Liver (tissue), 8 donors: ENCODE measurements at regions not wholly inside any gene's neighbourhood (a gene's known extent, or its start where the extent isn't known, plus 50 kb on each side); places are given as distances from the start of the nearest gene placed in this dataset.

Experiments
- DNase-seq: peaks from one replicate; pipeline ENCODE4 v3.0.0-alpha.2; 2017; ENCODE audit warnings: low spot score
- H3K27ac ChIP-seq, 2 donors: one replicate each; pipeline ENCODE4 v1.7.0; 2013; ENCODE audit warnings: inconsistent platforms in 2 of 2, low read length in 2 of 2, control low read depth in 1 of 2, low read depth in 1 of 2, mild to moderate bottlenecking in 1 of 2
- H3K27me3 ChIP-seq, 4 donors: one replicate each; pipeline versions ENCODE4 v1.6.1 to v1.7.0; 2013; ENCODE audit warnings: low read length in 3 of 4, inconsistent platforms in 1 of 4, mild to moderate bottlenecking in 1 of 4, moderate library complexity in 1 of 4; ENCODE audit not compliant: control insufficient read depth in 4 of 4, insufficient read depth in 4 of 4
- H3K36me3 ChIP-seq, 4 donors: one replicate each; pipeline versions ENCODE4 v1.6.1 to v1.7.0; 2013; ENCODE audit warnings: low read length in 3 of 4, mild to moderate bottlenecking in 3 of 4, low read depth in 1 of 4, moderate library complexity in 1 of 4; ENCODE audit not compliant: control insufficient read depth in 4 of 4, insufficient read depth in 3 of 4
- H3K4me1 ChIP-seq, 4 donors: one replicate each; pipeline versions ENCODE4 v1.6.1 to v1.7.0; 2013; ENCODE audit warnings: low read length in 3 of 4, mild to moderate bottlenecking in 3 of 4, moderate library complexity in 1 of 4; ENCODE audit not compliant: control insufficient read depth in 4 of 4, insufficient read depth in 4 of 4
- H3K4me3 ChIP-seq, 3 donors: one replicate each; pipeline versions ENCODE4 v1.6.1 to v1.7.0; 2013; ENCODE audit warnings: low read length in 3 of 3, control low read depth in 1 of 3, low read depth in 1 of 3, mild to moderate bottlenecking in 1 of 3
- H3K9ac ChIP-seq, 2 donors: one replicate each; pipeline ENCODE4 v1.7.0; 2013; ENCODE audit warnings: low read length in 2 of 2, mild to moderate bottlenecking in 2 of 2, moderate library complexity in 2 of 2, control low read depth in 1 of 2, low read depth in 1 of 2
- H3K9me3 ChIP-seq, 4 donors: one replicate each; pipeline versions ENCODE4 v1.6.1 to v1.7.0; 2013; ENCODE audit warnings: low read length in 3 of 4; ENCODE audit not compliant: control insufficient read depth in 4 of 4
- FOXA1 ChIP-seq: IDR thresholded peaks from 2 replicates; pipeline ENCODE4 v1.6.1; 2016; ENCODE audit warnings: antibody characterized with exemption
- FOXA2 ChIP-seq: IDR thresholded peaks from 2 replicates; pipeline ENCODE4 v1.6.1; 2016; ENCODE audit warnings: antibody characterized with exemption
- GABPA ChIP-seq, 2 donors: IDR thresholded peaks in 1 of 2; conservative IDR thresholded peaks in 1 of 2; 2 replicates each; pipeline ENCODE4 v1.6.1; 2016; ENCODE audit warnings: antibody characterized with exemption in 2 of 2, mild to moderate bottlenecking in 1 of 2, moderate library complexity in 1 of 2
- HNF4G ChIP-seq: IDR thresholded peaks from 2 replicates; pipeline ENCODE4 v1.6.1; 2016; ENCODE audit warnings: antibody characterized with exemption
- JUND ChIP-seq, 2 donors: IDR thresholded peaks; 2 replicates each; pipeline ENCODE4 v1.6.1; 2016; ENCODE audit warnings: antibody characterized with exemption in 2 of 2
- NR2F2 ChIP-seq: IDR thresholded peaks from 2 replicates; pipeline ENCODE4 v1.6.1; 2016; ENCODE audit warnings: antibody characterized with exemption
- RAD21 ChIP-seq, 2 donors: IDR thresholded peaks; 2 replicates each; pipeline ENCODE4 v1.6.1; 2016; ENCODE audit warnings: antibody characterized with exemption in 2 of 2, mild to moderate bottlenecking in 2 of 2
- RXRA ChIP-seq, 2 donors: IDR thresholded peaks; 2 replicates each; pipeline ENCODE4 v1.6.1; 2017 to 2018; ENCODE audit warnings: antibody characterized with exemption in 2 of 2, mild to moderate bottlenecking in 1 of 2
- SP1 ChIP-seq: IDR thresholded peaks from 2 replicates; pipeline ENCODE4 v1.6.1; 2018; ENCODE audit warnings: antibody characterized with exemption, mild to moderate bottlenecking
- TAF1 ChIP-seq: conservative IDR thresholded peaks from 2 replicates; pipeline ENCODE4 v1.6.1; 2016; ENCODE audit warnings: antibody characterized with exemption, mild to moderate bottlenecking
- YY1 ChIP-seq: IDR thresholded peaks from 2 replicates; pipeline ENCODE4 v1.6.1; 2016; ENCODE audit warnings: antibody characterized with exemption, mild to moderate bottlenecking
- WGBS: extraction: QIAGEN DNeasy Blood & Tissue Kit; methylation state at CpG from one replicate; pipeline ENCODE4 v1.1.7; 2013; 5-methylcytosine and 5-hydroxymethylcytosine counted together
- TF ChIP-seq, protein P1 (sequence below): IDR thresholded peaks from 2 replicates; pipeline ENCODE4 v1.6.1; 2016; ENCODE audit warnings: antibody characterized with exemption
- TF ChIP-seq, protein P2 (sequence below): fragments of 150-350 bp; IDR thresholded peaks from 2 replicates; pipeline ENCODE4 v1.5.1; 2017; ENCODE audit warnings: improper control_type of control experiment, low read depth, low read length; ENCODE audit not compliant: missing input control
- TF ChIP-seq, protein P3 (sequence below): IDR thresholded peaks from 2 replicates; pipeline ENCODE4 v1.6.1; 2016; ENCODE audit warnings: antibody characterized with exemption, mild to moderate bottlenecking
- TF ChIP-seq, protein P4 (sequence below): IDR thresholded peaks from 2 replicates; pipeline ENCODE4 v1.6.1; 2016; ENCODE audit warnings: antibody characterized with exemption
- donor health status: healthy.
- donor health status: healthy.
- donor health status: healthy.
- donor health status: healthy.
- donor health status: healthy.

DNA sequence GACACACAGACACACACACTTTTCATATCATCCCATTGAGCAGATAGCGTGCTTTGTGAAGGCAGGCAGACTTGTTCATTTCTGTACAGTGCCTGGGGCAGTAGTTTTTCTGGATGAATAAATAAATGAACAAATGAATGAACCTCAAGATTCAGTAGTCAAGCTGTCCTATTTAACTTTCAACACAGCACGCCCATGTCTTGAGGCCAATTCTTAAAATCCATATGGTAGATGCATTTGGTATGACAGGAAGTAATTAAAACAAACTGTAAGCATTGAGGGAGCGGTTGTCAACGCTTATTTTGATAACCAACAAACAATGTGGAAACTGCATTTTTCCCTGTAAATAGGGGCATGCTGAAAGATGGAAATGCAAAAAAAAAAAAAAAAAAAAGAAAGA lies 80.0 kb upstream of the BNC1 start:
- Histone ChIP-seq H3K27ac (no peak overlapping the region), H3K4me1 (peaks cover 0 to 6% (median 3%) of the 10 kb centered on the region in 4 donors), H3K9me3 (no peaks in the 10 kb centered on the region), H3K4me3 (no peak overlapping the region), H3K36me3 (no peaks in the 10 kb centered on the region), H3K9ac (no peak overlapping the region), H3K27me3 (peaks cover 0 to 18% (median 4%) of the 10 kb centered on the region in 4 donors)
- DNase-seq = no peak
- TF ChIP-seq JUND (IDR thresholded peaks at IDR 0.05) = no peak
- TF ChIP-seq, protein P1, sequence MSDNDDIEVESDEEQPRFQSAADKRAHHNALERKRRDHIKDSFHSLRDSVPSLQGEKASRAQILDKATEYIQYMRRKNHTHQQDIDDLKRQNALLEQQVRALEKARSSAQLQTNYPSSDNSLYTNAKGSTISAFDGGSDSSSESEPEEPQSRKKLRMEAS = no peak
- no peak for TF ChIP-seq SP1
- no peak for TF ChIP-seq NR2F2
- TF ChIP-seq, protein P2, sequence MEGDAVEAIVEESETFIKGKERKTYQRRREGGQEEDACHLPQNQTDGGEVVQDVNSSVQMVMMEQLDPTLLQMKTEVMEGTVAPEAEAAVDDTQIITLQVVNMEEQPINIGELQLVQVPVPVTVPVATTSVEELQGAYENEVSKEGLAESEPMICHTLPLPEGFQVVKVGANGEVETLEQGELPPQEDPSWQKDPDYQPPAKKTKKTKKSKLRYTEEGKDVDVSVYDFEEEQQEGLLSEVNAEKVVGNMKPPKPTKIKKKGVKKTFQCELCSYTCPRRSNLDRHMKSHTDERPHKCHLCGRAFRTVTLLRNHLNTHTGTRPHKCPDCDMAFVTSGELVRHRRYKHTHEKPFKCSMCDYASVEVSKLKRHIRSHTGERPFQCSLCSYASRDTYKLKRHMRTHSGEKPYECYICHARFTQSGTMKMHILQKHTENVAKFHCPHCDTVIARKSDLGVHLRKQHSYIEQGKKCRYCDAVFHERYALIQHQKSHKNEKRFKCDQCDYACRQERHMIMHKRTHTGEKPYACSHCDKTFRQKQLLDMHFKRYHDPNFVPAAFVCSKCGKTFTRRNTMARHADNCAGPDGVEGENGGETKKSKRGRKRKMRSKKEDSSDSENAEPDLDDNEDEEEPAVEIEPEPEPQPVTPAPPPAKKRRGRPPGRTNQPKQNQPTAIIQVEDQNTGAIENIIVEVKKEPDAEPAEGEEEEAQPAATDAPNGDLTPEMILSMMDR = no peak
- no peak for TF ChIP-seq YY1
- no peak for TF ChIP-seq TAF1
- no peak for TF ChIP-seq RAD21 (IDR thresholded peaks at IDR 0.05)
- no peak for TF ChIP-seq FOXA1
- no peak for TF ChIP-seq RXRA (IDR thresholded peaks at IDR 0.05)
- no peak for TF ChIP-seq HNF4G
- WGBS = 78% methylated on average over 4 of the region's 4 CpGs

DNA sequence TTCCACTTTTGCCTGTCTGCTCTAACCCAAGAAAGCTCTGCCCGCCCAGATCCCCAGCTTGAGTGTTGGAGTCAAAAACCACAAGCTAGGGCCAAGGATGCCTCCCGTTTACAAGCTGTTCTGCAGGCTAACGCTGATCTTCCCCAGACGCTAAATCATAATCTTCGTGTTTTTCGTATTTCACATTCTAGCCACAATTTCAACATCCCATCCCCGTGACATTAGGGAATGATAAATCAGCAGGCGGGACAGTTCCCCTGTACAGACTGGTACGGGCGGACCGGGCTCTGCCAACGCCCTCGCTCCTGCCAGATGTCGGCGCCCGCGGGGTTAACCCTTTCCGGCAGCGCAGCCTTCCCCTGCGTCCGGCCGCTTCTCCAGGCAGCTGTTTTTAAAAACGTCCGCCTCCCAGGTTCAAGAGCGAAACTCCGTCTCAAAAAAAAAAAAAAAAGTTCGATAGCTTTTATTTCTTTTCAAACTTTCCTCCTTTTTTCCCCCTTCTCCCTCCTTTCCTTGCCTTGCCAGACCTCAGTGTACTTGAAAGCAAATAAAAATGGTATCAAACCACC lies 81.0 kb upstream of the BNC1 start:
- no peak for DNase-seq

More for the DNA sequence above, 81.0 kb upstream of the BNC1 start:
- Histone ChIP-seq H3K4me1 (peaks cover 0 to 6% (median 3%) of the 10 kb centered on the region in 4 donors), H3K36me3 (no peaks in the 10 kb centered on the region), H3K9me3 (no peaks in the 10 kb centered on the region), H3K27me3 (peaks cover 0 to 18% (median 4%) of the 10 kb centered on the region in 4 donors), H3K27ac (no peak overlapping the region), H3K9ac (no peak overlapping the region), H3K4me3 (peak overlapping the region in 1 of 3 donors; percentile 36)
- TF ChIP-seq TAF1 (no peak), RAD21 (IDR thresholded peaks at IDR 0.05) (no peak), NR2F2 (no peak), JUND (IDR thresholded peaks at IDR 0.05) (no peak), RXRA (IDR thresholded peaks at IDR 0.05) (no peak), YY1 (no peak), SP1 (no peak), GABPA (IDR thresholded peaks at IDR 0.05 in 1 of 2, conservative IDR thresholded peaks at IDR 0.05 in 1 of 2) (no peak), FOXA2 (no peak), FOXA1 (no peak)
- TF ChIP-seq, protein P3, sequence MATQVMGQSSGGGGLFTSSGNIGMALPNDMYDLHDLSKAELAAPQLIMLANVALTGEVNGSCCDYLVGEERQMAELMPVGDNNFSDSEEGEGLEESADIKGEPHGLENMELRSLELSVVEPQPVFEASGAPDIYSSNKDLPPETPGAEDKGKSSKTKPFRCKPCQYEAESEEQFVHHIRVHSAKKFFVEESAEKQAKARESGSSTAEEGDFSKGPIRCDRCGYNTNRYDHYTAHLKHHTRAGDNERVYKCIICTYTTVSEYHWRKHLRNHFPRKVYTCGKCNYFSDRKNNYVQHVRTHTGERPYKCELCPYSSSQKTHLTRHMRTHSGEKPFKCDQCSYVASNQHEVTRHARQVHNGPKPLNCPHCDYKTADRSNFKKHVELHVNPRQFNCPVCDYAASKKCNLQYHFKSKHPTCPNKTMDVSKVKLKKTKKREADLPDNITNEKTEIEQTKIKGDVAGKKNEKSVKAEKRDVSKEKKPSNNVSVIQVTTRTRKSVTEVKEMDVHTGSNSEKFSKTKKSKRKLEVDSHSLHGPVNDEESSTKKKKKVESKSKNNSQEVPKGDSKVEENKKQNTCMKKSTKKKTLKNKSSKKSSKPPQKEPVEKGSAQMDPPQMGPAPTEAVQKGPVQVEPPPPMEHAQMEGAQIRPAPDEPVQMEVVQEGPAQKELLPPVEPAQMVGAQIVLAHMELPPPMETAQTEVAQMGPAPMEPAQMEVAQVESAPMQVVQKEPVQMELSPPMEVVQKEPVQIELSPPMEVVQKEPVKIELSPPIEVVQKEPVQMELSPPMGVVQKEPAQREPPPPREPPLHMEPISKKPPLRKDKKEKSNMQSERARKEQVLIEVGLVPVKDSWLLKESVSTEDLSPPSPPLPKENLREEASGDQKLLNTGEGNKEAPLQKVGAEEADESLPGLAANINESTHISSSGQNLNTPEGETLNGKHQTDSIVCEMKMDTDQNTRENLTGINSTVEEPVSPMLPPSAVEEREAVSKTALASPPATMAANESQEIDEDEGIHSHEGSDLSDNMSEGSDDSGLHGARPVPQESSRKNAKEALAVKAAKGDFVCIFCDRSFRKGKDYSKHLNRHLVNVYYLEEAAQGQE = no peak
- TF ChIP-seq, protein P1 = no peak
- TF ChIP-seq, protein P4, sequence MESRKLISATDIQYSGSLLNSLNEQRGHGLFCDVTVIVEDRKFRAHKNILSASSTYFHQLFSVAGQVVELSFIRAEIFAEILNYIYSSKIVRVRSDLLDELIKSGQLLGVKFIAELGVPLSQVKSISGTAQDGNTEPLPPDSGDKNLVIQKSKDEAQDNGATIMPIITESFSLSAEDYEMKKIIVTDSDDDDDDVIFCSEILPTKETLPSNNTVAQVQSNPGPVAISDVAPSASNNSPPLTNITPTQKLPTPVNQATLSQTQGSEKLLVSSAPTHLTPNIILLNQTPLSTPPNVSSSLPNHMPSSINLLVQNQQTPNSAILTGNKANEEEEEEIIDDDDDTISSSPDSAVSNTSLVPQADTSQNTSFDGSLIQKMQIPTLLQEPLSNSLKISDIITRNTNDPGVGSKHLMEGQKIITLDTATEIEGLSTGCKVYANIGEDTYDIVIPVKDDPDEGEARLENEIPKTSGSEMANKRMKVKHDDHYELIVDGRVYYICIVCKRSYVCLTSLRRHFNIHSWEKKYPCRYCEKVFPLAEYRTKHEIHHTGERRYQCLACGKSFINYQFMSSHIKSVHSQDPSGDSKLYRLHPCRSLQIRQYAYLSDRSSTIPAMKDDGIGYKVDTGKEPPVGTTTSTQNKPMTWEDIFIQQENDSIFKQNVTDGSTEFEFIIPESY = no peak
- WGBS = 3% methylated on average over 27 of the region's 27 CpGs
